ENCODE measurements at regions not wholly inside any gene's neighbourhood (a gene's known extent, or its start where the extent isn't known, plus 50 kb on each side); places are given as distances from the start of the nearest gene placed in this dataset.

DNA sequence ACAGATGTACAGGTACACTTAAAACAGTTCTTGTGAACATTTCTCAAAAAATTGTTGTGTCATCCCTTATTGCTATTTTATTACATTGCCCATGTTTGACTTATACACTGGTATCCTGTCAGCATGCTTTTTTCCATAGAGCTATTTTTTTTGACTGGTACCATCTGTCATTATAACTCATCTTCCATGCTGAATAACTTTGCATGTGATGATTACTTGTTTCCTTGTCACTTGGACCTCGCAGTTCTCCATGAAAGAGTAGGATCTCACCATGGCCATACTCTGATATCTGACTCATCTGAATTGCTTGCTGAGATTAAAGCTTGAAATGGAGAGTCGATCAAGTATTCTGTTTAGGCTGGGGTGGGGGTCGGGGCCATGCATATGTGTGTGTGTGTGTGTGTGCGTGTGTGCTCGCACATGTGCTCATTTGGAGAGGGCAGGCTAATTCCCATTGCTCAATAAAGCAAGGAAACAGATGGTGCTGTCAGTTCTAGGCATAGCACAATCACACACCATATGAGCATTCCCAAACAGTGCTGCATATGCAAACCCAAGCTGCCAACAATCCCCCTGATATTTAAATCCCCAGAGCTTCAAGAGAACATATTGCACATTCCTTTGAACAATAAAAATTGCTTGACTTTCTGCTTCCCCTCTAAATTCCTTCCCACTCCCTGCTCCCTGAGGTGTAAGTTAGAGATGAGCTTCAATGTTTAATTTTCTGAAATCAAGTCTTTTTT is 62.9 kb downstream of the NHLRC3 start:
- H2AFZ ChIP-seq (ENCODE audit: low read depth, low read length), result no peak overlapping the region
- no peak overlapping the region for H3K4me3 ChIP-seq
- peaks cover 0 to 2% of the 10 kb centered on the region in 2 experiments; a peak in 1 of 5 replicates for H3K27me3 ChIP-seq (ENCODE audit: control insufficient read depth in 2 of 2, insufficient read depth in 2 of 2, low read length in 2 of 2)
- H3K4me2 ChIP-seq (ENCODE audit: insufficient read depth, low read length), result no peak overlapping the region
- ChIA-PET POLR2A (no interaction called here), CTCF (ENCODE audit: low intra/inter-chr PET ratio) (no interaction called here)
- WGBS (ENCODE audit: insufficient coverage, low coverage, missing lambda C conversion rate), result 7% methylated on average over 4 of the region's 5 CpGs
- TF ChIP-seq, protein P1, sequence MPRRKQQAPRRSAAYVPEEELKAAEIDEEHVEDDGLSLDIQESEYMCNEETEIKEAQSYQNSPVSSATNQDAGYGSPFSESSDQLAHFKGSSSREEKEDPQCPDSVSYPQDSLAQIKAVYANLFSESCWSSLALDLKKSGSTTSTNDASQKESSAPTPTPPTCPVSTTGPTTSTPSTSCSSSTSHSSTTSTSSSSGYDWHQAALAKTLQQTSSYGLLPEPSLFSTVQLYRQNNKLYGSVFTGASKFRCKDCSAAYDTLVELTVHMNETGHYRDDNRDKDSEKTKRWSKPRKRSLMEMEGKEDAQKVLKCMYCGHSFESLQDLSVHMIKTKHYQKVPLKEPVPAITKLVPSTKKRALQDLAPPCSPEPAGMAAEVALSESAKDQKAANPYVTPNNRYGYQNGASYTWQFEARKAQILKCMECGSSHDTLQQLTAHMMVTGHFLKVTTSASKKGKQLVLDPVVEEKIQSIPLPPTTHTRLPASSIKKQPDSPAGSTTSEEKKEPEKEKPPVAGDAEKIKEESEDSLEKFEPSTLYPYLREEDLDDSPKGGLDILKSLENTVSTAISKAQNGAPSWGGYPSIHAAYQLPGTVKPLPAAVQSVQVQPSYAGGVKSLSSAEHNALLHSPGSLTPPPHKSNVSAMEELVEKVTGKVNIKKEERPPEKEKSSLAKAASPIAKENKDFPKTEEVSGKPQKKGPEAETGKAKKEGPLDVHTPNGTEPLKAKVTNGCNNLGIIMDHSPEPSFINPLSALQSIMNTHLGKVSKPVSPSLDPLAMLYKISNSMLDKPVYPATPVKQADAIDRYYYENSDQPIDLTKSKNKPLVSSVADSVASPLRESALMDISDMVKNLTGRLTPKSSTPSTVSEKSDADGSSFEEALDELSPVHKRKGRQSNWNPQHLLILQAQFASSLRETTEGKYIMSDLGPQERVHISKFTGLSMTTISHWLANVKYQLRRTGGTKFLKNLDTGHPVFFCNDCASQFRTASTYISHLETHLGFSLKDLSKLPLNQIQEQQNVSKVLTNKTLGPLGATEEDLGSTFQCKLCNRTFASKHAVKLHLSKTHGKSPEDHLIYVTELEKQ (CRISPR knock-in tag; IDR thresholded peaks at IDR 0.05), result no peak
- TF ChIP-seq ASH1L (IDR thresholded peaks at IDR 0.05; ENCODE audit: borderline replicate concordance, low read depth, partially characterized antibody) (no peak), ZNF507 (tag; conservative IDR thresholded peaks at IDR 0.05) (no peak)
- TF ChIP-seq, protein P2, sequence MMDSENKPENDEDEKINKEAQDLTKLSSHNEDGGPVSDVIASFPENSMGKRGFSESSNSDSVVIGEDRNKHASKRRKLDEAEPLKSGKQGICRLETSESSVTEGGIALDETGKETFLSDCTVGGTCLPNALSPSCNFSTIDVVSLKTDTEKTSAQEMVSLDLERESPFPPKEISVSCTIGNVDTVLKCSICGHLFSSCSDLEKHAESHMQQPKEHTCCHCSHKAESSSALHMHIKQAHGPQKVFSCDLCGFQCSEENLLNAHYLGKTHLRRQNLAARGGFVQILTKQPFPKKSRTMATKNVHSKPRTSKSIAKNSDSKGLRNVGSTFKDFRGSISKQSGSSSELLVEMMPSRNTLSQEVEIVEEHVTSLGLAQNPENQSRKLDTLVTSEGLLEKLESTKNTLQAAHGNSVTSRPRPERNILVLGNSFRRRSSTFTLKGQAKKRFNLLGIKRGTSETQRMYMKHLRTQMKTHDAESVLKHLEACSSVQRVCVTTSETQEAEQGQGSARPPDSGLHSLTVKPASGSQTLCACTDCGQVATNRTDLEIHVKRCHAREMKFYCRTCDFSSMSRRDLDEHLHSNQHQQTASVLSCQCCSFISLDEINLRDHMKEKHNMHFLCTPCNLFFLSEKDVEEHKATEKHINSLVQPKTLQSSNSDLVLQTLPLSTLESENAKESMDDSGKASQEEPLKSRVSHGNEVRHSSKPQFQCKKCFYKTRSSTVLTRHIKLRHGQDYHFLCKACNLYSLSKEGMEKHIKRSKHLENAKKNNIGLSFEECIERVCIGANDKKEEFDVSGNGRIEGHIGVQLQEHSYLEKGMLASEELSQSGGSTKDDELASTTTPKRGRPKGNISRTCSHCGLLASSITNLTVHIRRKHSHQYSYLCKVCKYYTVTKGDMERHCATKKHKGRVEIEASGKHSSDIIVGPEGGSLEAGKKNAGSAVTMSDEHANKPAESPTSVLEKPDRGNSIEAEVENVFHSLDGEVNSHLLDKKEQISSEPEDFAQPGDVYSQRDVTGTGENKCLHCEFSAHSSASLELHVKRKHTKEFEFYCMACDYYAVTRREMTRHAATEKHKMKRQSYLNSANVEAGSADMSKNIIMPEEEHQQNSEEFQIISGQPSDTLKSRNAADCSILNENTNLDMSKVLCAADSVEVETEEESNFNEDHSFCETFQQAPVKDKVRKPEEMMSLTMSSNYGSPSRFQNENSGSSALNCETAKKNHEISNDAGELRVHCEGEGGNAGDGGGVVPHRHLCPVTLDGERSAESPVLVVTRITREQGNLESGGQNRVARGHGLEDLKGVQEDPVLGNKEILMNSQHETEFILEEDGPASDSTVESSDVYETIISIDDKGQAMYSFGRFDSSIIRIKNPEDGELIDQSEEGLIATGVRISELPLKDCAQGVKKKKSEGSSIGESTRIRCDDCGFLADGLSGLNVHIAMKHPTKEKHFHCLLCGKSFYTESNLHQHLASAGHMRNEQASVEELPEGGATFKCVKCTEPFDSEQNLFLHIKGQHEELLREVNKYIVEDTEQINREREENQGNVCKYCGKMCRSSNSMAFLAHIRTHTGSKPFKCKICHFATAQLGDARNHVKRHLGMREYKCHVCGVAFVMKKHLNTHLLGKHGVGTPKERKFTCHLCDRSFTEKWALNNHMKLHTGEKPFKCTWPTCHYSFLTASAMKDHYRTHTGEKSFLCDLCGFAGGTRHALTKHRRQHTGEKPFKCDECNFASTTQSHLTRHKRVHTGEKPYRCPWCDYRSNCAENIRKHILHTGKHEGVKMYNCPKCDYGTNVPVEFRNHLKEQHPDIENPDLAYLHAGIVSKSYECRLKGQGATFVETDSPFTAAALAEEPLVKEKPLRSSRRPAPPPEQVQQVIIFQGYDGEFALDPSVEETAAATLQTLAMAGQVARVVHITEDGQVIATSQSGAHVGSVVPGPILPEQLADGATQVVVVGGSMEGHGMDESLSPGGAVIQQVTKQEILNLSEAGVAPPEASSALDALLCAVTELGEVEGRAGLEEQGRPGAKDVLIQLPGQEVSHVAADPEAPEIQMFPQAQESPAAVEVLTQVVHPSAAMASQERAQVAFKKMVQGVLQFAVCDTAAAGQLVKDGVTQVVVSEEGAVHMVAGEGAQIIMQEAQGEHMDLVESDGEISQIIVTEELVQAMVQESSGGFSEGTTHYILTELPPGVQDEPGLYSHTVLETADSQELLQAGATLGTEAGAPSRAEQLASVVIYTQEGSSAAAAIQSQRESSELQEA (IDR thresholded peaks at IDR 0.05; ENCODE audit: low read depth), result no peak
- no peaks in the 10 kb centered on the region for H3K79me2 ChIP-seq (ENCODE audit: control insufficient read depth, insufficient read depth, low read length)
- no TSS peak for BruUV-seq (replicated peaks)
- DNase-seq (ENCODE audit: extremely low read depth in 1 of 4, low spot score in 3 of 4) (no peak), ATAC-seq (no peak), FAIRE-seq (no peak)
- intact Hi-C loops (cut with micrococcal nuclease) (no loop called here), in situ Hi-C loops (cut with MboI) (no loop called here)
- H3K36me3 ChIP-seq (ENCODE audit: control insufficient read depth, insufficient read depth, low read length), result no peaks in the 10 kb centered on the region
- no peaks in the 10 kb centered on the region for H4K20me1 ChIP-seq (replicated peaks; ENCODE audit: control insufficient read depth, insufficient read depth, low read length)
- no peak overlapping the region for H3K9ac ChIP-seq (ENCODE audit: insufficient read depth in 1 of 2, low read depth in 2 of 2, low read length in 2 of 2)
- no peak overlapping the region for H3K27ac ChIP-seq (ENCODE audit: extremely low read depth, low read depth, low read length)
- H3K9me3 ChIP-seq (replicated peaks; ENCODE audit: control insufficient read depth, insufficient read depth, low read depth, low read length), result no peaks in the 10 kb centered on the region
- H3K9me1 ChIP-seq (ENCODE audit: control insufficient read depth, insufficient read depth, low read length), result no peaks in the 10 kb centered on the region
- H3K4me1 ChIP-seq (replicated peaks in 1 of 2; ENCODE audit: control insufficient read depth in 2 of 2, insufficient read depth in 2 of 2, low read length in 2 of 2), result no peaks in the 10 kb centered on the region
